ENCODE measurements at regions not wholly inside any gene's neighbourhood (a gene's known extent, or its start where the extent isn't known, plus 50 kb on each side); places are given as distances from the start of the nearest gene placed in this dataset.

- no peak for TF ChIP-seq CTCF (IDR thresholded peaks at IDR 0.05; ENCODE audit: low read depth, low read length, missing control alignments)
- H3K4me3 ChIP-seq (ENCODE audit: low read depth, low read length), result no peak overlapping the region
- in situ Hi-C loops (cut with HindIII; ENCODE audit: low sequenced_read_pairs), result no loop called here
- peak; percentile 91 for DNase-seq (ENCODE audit: low read depth)
Observed at GRCh38 chr9:87276851-87277261, 220.8 kb upstream of the DAPK1 start.

- no peak overlapping the region for H3K4me3 ChIP-seq (ENCODE audit: low read depth, low read length)
- DNase-seq (ENCODE audit: low read depth), result no peak
- in situ Hi-C loops (cut with HindIII; ENCODE audit: low sequenced_read_pairs), result no loop called here
- TF ChIP-seq CTCF (IDR thresholded peaks at IDR 0.05; ENCODE audit: low read depth, low read length, missing control alignments), result no peak
Observed at GRCh38 chr9:87277346-87277745, 220.3 kb upstream of the DAPK1 start.

- H3K4me3 ChIP-seq (ENCODE audit: low read depth, low read length), result no peak overlapping the region
- in situ Hi-C loops (cut with HindIII; ENCODE audit: low sequenced_read_pairs), result no loop called here
- no peak for DNase-seq (ENCODE audit: low read depth)
- no peak for TF ChIP-seq CTCF (IDR thresholded peaks at IDR 0.05; ENCODE audit: low read depth, low read length, missing control alignments)
Observed at GRCh38 chr9:87278971-87279733, 218.5 kb upstream of the DAPK1 start.

GRCh38 chr9:87280421-87280820 lies 217.2 kb upstream of the DAPK1 start:
- no peak overlapping the region for H3K4me3 ChIP-seq (ENCODE audit: low read depth, low read length)
- peak; percentile 100 for DNase-seq (ENCODE audit: low read depth)
- TF ChIP-seq CTCF (IDR thresholded peaks at IDR 0.05; ENCODE audit: low read depth, low read length, missing control alignments), result no peak
- in situ Hi-C loops (cut with HindIII; ENCODE audit: low sequenced_read_pairs), result no loop called here

- in situ Hi-C loops (cut with HindIII; ENCODE audit: low sequenced_read_pairs), result no loop called here
- no peak for TF ChIP-seq CTCF (IDR thresholded peaks at IDR 0.05; ENCODE audit: low read depth, low read length, missing control alignments)
- H3K4me3 ChIP-seq (ENCODE audit: low read depth, low read length), result no peak overlapping the region
- no peak for DNase-seq (ENCODE audit: low read depth)
Observed at GRCh38 chr9:87282538-87282937, 215.1 kb upstream of the DAPK1 start.

- no peak for DNase-seq (ENCODE audit: low read depth)
- in situ Hi-C loops (cut with HindIII; ENCODE audit: low sequenced_read_pairs), result no loop called here
- TF ChIP-seq CTCF (IDR thresholded peaks at IDR 0.05; ENCODE audit: low read depth, low read length, missing control alignments), result no peak
- H3K4me3 ChIP-seq (ENCODE audit: low read depth, low read length), result no peak overlapping the region
Observed at GRCh38 chr9:87283585-87283984, 214.1 kb upstream of the DAPK1 start.

Data from astrocyte of the cerebellum (primary cell).